BJ (cell line): ENCODE measurements at regions not wholly inside any gene's neighbourhood (a gene's known extent, or its start where the extent isn't known, plus 50 kb on each side); places are given as distances from the start of the nearest gene placed in this dataset.

Source experiments
- CTCF ChIA-PET: fragments of 350-600 bp; formaldehyde crosslinking; extraction: SDS; loops from one replicate; lab custom pipeline; 2021; ENCODE audit warnings: antibody characterized with exemption, inconsistent platforms; lab: Yijun Ruan, JAX
- POLR2A ChIA-PET: fragments of 300-600 bp; sonication (Branson Sonifier 250); formaldehyde crosslinking; extraction: SDS; loops from one replicate; lab custom pipeline; 2021; ENCODE audit warnings: antibody characterized with exemption; lab: Charles Lee
- DNase-seq: peaks from one replicate; pipeline ENCODE4 v3.0.0-alpha.2; 2011; ENCODE audit warnings: low read depth
- H3K27me3 ChIP-seq: 2 replicates; pipeline ENCODE4 v1.6.0; 2011; ENCODE audit warnings: low read length; ENCODE audit not compliant: control insufficient read depth, insufficient read depth
- H3K36me3 ChIP-seq: 2 replicates; pipeline ENCODE4 v1.5.1; 2011; ENCODE audit warnings: low read length; ENCODE audit not compliant: control insufficient read depth, insufficient read depth
- H3K4me3 ChIP-seq: 2 replicates; pipeline ENCODE4 v1.5.1; 2011; ENCODE audit warnings: low read depth, mild to moderate bottlenecking, control low read depth, low read length
- TF ChIP-seq, protein P1 (sequence below): IDR thresholded peaks from 2 replicates; pipeline ENCODE4 v1.5.1; 2011; ENCODE audit warnings: low read depth, mild to moderate bottlenecking, control low read depth, inconsistent platforms, low read length, moderate library complexity; ENCODE audit not compliant: insufficient read depth

GRCh38 chr14:26382901-26383685 lies 214.7 kb downstream of the NOVA1 start:
- H3K36me3 ChIP-seq = no peaks in the 10 kb centered on the region
- TF ChIP-seq, protein P1, sequence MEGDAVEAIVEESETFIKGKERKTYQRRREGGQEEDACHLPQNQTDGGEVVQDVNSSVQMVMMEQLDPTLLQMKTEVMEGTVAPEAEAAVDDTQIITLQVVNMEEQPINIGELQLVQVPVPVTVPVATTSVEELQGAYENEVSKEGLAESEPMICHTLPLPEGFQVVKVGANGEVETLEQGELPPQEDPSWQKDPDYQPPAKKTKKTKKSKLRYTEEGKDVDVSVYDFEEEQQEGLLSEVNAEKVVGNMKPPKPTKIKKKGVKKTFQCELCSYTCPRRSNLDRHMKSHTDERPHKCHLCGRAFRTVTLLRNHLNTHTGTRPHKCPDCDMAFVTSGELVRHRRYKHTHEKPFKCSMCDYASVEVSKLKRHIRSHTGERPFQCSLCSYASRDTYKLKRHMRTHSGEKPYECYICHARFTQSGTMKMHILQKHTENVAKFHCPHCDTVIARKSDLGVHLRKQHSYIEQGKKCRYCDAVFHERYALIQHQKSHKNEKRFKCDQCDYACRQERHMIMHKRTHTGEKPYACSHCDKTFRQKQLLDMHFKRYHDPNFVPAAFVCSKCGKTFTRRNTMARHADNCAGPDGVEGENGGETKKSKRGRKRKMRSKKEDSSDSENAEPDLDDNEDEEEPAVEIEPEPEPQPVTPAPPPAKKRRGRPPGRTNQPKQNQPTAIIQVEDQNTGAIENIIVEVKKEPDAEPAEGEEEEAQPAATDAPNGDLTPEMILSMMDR = no peak
- POLR2A ChIA-PET = no interaction called here
- no peak overlapping the region for H3K4me3 ChIP-seq
- CTCF ChIA-PET = no interaction called here
- H3K27me3 ChIP-seq = no peaks in the 10 kb centered on the region
- no peak for DNase-seq

DNA sequence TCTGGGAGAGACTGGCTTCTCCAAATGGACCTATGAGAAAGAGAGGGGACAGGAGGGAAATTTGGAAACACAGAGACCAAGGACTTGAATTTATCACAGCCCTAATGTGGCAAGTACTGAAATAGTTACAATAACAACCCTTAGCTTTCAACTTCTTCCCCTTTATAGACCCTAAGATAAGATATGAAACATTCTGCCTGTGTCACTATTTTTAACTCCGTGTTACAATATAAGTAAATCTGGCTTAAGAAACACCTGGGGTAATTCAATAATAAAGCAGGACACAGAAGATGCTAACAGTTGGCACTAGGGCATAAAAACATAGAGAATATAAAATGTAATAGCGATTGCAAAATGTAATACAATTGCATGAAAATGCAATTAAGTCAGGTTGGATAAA lies 216.4 kb downstream of the NOVA1 start:
- POLR2A ChIA-PET = no interaction called here
- DNase-seq = no peak
- TF ChIP-seq, protein P1 = no peak
- Histone ChIP-seq H3K4me3 (no peak overlapping the region), H3K27me3 (no peaks in the 10 kb centered on the region), H3K36me3 (no peaks in the 10 kb centered on the region)
- CTCF ChIA-PET = no interaction called here

- TF ChIP-seq, protein P1 = no peak
- H3K4me3 ChIP-seq = no peak overlapping the region
- H3K36me3 ChIP-seq = no peaks in the 10 kb centered on the region
- ChIA-PET CTCF (no interaction called here), POLR2A (no interaction called here)
- no peak for DNase-seq
- H3K27me3 ChIP-seq = no peaks in the 10 kb centered on the region
Observed at GRCh38 chr14:26380637-26381036, 217.2 kb downstream of the NOVA1 start.

GRCh38 chr14:26379951-26380350 lies 217.9 kb downstream of the NOVA1 start:
- H3K4me3 ChIP-seq = no peak overlapping the region
- ChIA-PET POLR2A (no interaction called here), CTCF (no interaction called here)
- no peaks in the 10 kb centered on the region for H3K36me3 ChIP-seq
- no peak for DNase-seq
- TF ChIP-seq, protein P1 = no peak
- no peaks in the 10 kb centered on the region for H3K27me3 ChIP-seq

DNA sequence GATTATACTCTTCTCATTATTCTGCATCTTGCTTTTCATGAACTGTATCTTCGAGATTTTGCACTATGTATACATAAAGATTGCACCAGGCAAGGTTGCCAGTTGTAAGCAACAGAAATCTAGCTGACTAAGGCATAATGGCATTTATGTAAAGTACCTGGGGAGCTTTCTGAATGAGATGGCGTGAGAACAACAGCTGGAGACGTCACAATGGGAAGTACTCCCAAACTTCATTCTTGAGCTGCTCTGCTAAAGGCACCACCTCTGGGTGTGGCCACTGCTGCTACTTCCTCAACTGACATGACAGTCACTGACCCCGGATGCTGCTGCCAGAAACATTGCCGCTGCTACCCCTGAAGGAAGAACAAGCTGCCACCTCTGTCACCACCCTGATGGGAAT lies 220.7 kb downstream of the NOVA1 start:
- Histone ChIP-seq H3K27me3 (no peaks in the 10 kb centered on the region), H3K4me3 (no peak overlapping the region), H3K36me3 (no peaks in the 10 kb centered on the region)
- ChIA-PET CTCF (interaction anchor here (1.2 kb wide), 1 partner anchor 12 kb away, joined by 3 read pairs; no protein-coding TSS in a partner anchor), POLR2A (no interaction called here)
- TF ChIP-seq, protein P1 = no peak
- DNase-seq = no peak
